Heart left ventricle (tissue), 16 donors: ENCODE measurements at regions not wholly inside any gene's neighbourhood (a gene's known extent, or its start where the extent isn't known, plus 50 kb on each side); places are given as distances from the start of the nearest gene placed in this dataset.
A peak's percentile ranks its signal among the peaks of the same experiment; 100 is the strongest.

Experiments
- ATAC-seq, 4 donors: fragments of 200-7000 bp; cut with Tn5 transposase; one replicate each; pipeline ENCODE4 v1.9.1; 2020 to 2022; ENCODE audit warnings: moderate library complexity in 4 of 4, mild to moderate bottlenecking in 3 of 4, moderate number of reproducible peaks in 1 of 4
- DNase-seq, 5 donors: peaks; one replicate each; pipeline ENCODE4 v3.0.0-alpha.2; 2020
- H3K27ac ChIP-seq, 12 donors: fragments of 200-600 bp; sonication (generic) in 4 of 12; one replicate each; pipeline versions ENCODE4 v1.5.0 to v1.8.0; 2016 to 2022; ENCODE audit warnings: mild to moderate bottlenecking in 2 of 12
- H3K27me3 ChIP-seq, 9 donors: fragments of 200-600 bp; sonication (generic) in 2 of 9; one replicate each; pipeline versions ENCODE4 v1.5.1 to v1.8.0; 2016 to 2022; ENCODE audit warnings: mild to moderate bottlenecking in 3 of 9
- H3K36me3 ChIP-seq, 9 donors: fragments of 200-600 bp; sonication (generic) in 2 of 9; one replicate each; pipeline versions ENCODE4 v1.5.0 to v1.8.0; 2018 to 2022; ENCODE audit warnings: mild to moderate bottlenecking in 2 of 9
- H3K4me1 ChIP-seq, 12 donors: fragments of 200-600 bp; sonication (generic) in 4 of 12; one replicate each; pipeline versions ENCODE4 v1.5.0 to v1.8.0; 2016 to 2022; ENCODE audit warnings: mild to moderate bottlenecking in 3 of 12
- H3K4me3 ChIP-seq, 12 donors: fragments of 200-600 bp; sonication (generic) in 4 of 12; one replicate each; pipeline versions ENCODE4 v1.5.0 to v1.8.0; 2017 to 2022; ENCODE audit warnings: mild to moderate bottlenecking in 9 of 12, moderate library complexity in 4 of 12
- H3K9me3 ChIP-seq, 12 donors: fragments of 200-600 bp; sonication (generic) in 4 of 12; one replicate each; pipeline versions ENCODE4 v1.5.0 to v1.8.0; 2016 to 2022; ENCODE audit warnings: mild to moderate bottlenecking in 1 of 12
- CTCF ChIP-seq, 12 donors: fragments of 200-600 bp; sonication (generic) in 4 of 12; IDR thresholded peaks; one replicate each; pipeline versions ENCODE4 v1.5.0 to v1.8.0; 2018 to 2022; ENCODE audit warnings: antibody characterized with exemption in 12 of 12, mild to moderate bottlenecking in 5 of 12
- POLR2A ChIP-seq, 2 donors: fragments of 450-650 bp; IDR thresholded peaks; one replicate each; pipeline ENCODE4 v1.6.1; 2017; ENCODE audit warnings: antibody characterized with exemption in 2 of 2, mild to moderate bottlenecking in 2 of 2, moderate library complexity in 2 of 2
- WGBS, 4 donors: extraction: QIAGEN DNeasy Blood & Tissue Kit in 2 of 4; methylation state at CpG; one replicate each; pipeline versions ENCODE4 v1.1.5 to v1.1.7; 2013 to 2018; 5-methylcytosine and 5-hydroxymethylcytosine counted together
- intact Hi-C, 10 donors: fragments of 100-400 bp; cut with DNase I; formaldehyde crosslinking; loops; one replicate each; pipeline versions ENCODE4 v1.11.1 to v1.14.2; 2022
- donor health status: ischemic (EF 13 %, LVEDD 7.1; RV severe dilation, severe dysfunction).
- donor health status: healthy with polysubstance abuse.
- donor health status: DM: no; HTN: yes; CAD: no.
- donor health status: DM: no; HTN: no; CAD: no.
- donor health status: ischemic (EF 25% LVEDD 6.9; RV normal size, moderate dysfunction).
- donor health status: ischemic (EF 25% LVEDD 5.7; RV mildly dilated, moderate dysfunction).
- donor health status: healthy.
- donor health status: DM: yes; HTN: yes; CAD: no.
- donor health status: ischemic (EF 35%, LVEDD 5.7; RV mildly dilated, moderate dysfunction).
- donor health status: nonischemic (EF 11% LVEDD 7.7; RV severe dilation, severe dysfunction).
- donor health status: DM: yes; HTN: yes; CAD: no.
- donor health status: PGD.
- donor health status: ischemic (EF 29% LVEDD 5.4; RV normal size, mild dysfunction).
- donor health status: nonischemic (EF 23%, LVEDD 6.1; RV moderate dilation, normal function).

GRCh38 chr4:183821076-183821853 is 83.8 kb upstream of the STOX2 start:
- intact Hi-C loops = no loop called here
- H3K27ac ChIP-seq = no peak overlapping the region
- no peaks in the 10 kb centered on the region for H3K4me1 ChIP-seq
- no peaks in the 10 kb centered on the region for H3K36me3 ChIP-seq
- TF ChIP-seq POLR2A (IDR thresholded peaks at IDR 0.05) = no peak
- no peak for ATAC-seq
- H3K27me3 ChIP-seq = no peaks in the 10 kb centered on the region
- DNase-seq = no peak
- no peaks in the 10 kb centered on the region for H3K9me3 ChIP-seq
- no peak overlapping the region for H3K4me3 ChIP-seq
- WGBS, 4 donors = 75 to 79% (median 77%) methylated on average over 10 of the region's 10 CpGs

DNA sequence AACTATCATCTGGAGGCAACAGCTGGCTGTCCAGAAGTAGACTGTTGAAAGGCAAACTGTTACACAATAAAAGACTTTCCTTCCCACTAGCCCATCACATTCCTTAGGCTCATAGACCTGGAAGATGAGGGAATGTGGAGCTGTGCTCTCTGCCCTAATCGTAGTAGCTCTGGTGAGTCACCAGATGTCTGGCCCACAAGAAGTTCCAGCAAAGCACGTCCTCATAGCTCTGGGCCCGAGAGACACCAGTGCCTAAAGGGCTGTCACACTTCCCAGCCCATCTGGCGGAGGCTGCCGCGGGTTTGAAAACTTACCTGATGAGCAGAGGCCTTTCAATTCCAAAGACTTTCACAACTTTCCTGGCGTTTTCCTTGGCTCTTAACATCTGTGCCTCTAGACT is 81.7 kb upstream of the STOX2 start:
- H3K4me3 ChIP-seq = no peak overlapping the region

DNA sequence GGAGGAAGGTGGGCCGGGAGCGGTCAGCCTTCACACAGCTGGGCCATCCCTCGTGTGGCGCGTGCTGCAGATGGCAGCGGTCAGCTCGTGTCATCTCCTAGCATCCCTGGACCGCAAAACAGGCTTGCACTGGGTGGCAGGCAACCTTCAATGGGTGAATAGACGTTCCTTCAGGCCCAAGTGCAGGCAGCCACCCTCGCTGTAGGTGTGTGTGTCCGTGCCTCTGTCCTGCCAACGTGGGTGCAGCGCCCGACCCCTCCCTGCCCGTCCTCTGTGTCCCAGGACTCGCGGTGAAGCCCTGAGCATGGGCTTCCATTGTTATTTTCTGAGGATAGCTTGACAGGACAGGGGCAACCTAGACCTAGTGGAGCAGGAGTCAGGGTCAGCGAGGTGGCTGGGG is 79.8 kb upstream of the STOX2 start:
- no peaks in the 10 kb centered on the region for H3K36me3 ChIP-seq
- ATAC-seq = no peak
- intact Hi-C loops = no loop called here
- 91 to 97% (median 97%) methylated on average over 15 to 18 of the region's 18 CpGs for WGBS, 4 donors
- H3K27ac ChIP-seq = no peak overlapping the region
- H3K4me1 ChIP-seq = peaks cover 0 to 33% (median 10%) of the 10 kb centered on the region in 12 donors
- no peaks in the 10 kb centered on the region for H3K27me3 ChIP-seq
- TF ChIP-seq POLR2A (IDR thresholded peaks at IDR 0.05) (no peak), CTCF (IDR thresholded peaks at IDR 0.05) (no peak)
- H3K4me3 ChIP-seq = no peak overlapping the region
- no peaks in the 10 kb centered on the region for H3K9me3 ChIP-seq
- DNase-seq = no peak

More for the DNA sequence above, 81.7 kb upstream of the STOX2 start:
- Histone ChIP-seq H3K27me3 (no peaks in the 10 kb centered on the region), H3K27ac (no peak overlapping the region), H3K4me1 (peaks cover 0 to 19% (median 4%) of the 10 kb centered on the region in 12 donors), H3K36me3 (no peaks in the 10 kb centered on the region), H3K9me3 (no peaks in the 10 kb centered on the region)
- DNase-seq = peak in 2 of 5 donors; percentile 57 to 61
- WGBS, 4 donors = 72 to 85% (median 77%) methylated on average over 6 to 7 of the region's 7 CpGs
- peak; percentile 49 to 96 (median 77) for ATAC-seq
- intact Hi-C loops = no loop called here
- TF ChIP-seq CTCF (IDR thresholded peaks at IDR 0.05) (no peak), POLR2A (IDR thresholded peaks at IDR 0.05) (no peak)

- no peak for ATAC-seq
- H3K27ac ChIP-seq = no peak overlapping the region
- peaks cover 0 to 45% (median 17%) of the 10 kb centered on the region in 12 donors for H3K4me1 ChIP-seq
- DNase-seq = no peak
- H3K9me3 ChIP-seq = no peaks in the 10 kb centered on the region
- H3K4me3 ChIP-seq = no peak overlapping the region
- H3K27me3 ChIP-seq = no peaks in the 10 kb centered on the region
- intact Hi-C loops = no loop called here
- TF ChIP-seq POLR2A (IDR thresholded peaks at IDR 0.05) (no peak), CTCF (IDR thresholded peaks at IDR 0.05) (no peak)
- no peaks in the 10 kb centered on the region for H3K36me3 ChIP-seq
- WGBS, 4 donors = 79 to 86% (median 84%) methylated on average over 10 of the region's 10 CpGs
Observed at GRCh38 chr4:183826461-183826860, 78.6 kb upstream of the STOX2 start.
